ENCODE measurements at regions not wholly inside any gene's neighbourhood (a gene's known extent, or its start where the extent isn't known, plus 50 kb on each side); places are given as distances from the start of the nearest gene placed in this dataset.

DNA sequence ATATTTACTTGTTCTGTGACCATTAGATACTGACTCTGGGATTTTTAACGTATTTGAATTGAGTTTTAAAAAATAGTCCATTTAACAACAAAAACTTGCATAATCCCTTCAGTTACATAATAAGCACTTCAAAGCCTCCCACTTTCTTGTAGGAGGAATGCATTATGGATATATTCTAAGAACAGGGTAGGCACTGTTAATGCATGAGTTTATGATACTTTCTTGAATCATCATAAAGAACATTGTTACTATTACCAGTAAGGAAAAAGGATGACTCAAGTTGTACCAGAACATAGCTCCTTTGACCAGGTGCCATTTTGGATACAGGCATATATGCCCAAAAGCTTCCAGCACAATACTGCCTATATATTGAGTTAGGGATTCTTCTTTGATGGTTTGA is 671.4 kb downstream of the GALC start:
- no peak for TF ChIP-seq EZH2phosphoT487 (IDR thresholded peaks at IDR 0.05; ENCODE audit: low read length)
- no peak for TF ChIP-seq CTCF (IDR thresholded peaks at IDR 0.05; ENCODE audit: low read length)
